Lower leg skin (tissue), 4 donors: ENCODE measurements at regions not wholly inside any gene's neighbourhood (a gene's known extent, or its start where the extent isn't known, plus 50 kb on each side); places are given as distances from the start of the nearest gene placed in this dataset.

Experiments used
- DNase-seq, 2 donors: peaks; one replicate each; pipeline ENCODE4 v3.0.0-alpha.2; 2019; ENCODE audit warnings: low spot score in 2 of 2
- H3K4me3 ChIP-seq: fragments of 200-600 bp; sonication (generic); 2 replicates; pipeline ENCODE4 v1.5.1; 2017; ENCODE audit warnings: mild to moderate bottlenecking, low read depth; ENCODE audit not compliant: poor library complexity, severe bottlenecking
- POLR2A ChIP-seq, 2 donors: fragments of 450-650 bp; IDR thresholded peaks; one replicate each; pipeline ENCODE4 v1.6.1; 2016 to 2017; ENCODE audit warnings: antibody characterized with exemption in 2 of 2, mild to moderate bottlenecking in 1 of 2, moderate library complexity in 1 of 2
- WGBS, 2 donors: methylation state at CpG; one replicate each; pipeline ENCODE4 v1.1.5; 2018; 5-methylcytosine and 5-hydroxymethylcytosine counted together
- intact Hi-C: fragments of 100-400 bp; cut with DNase I; formaldehyde crosslinking; loops from one replicate; pipeline ENCODE4 v1.15.0; 2023; ENCODE audit warnings: low total_unique reads
- TF ChIP-seq, protein P1 (sequence below), 3 donors: fragments of 450-650 bp; IDR thresholded peaks; one replicate each; pipeline ENCODE4 v1.5.1; 2016; ENCODE audit warnings: antibody characterized with exemption in 3 of 3, mild to moderate bottlenecking in 3 of 3, moderate library complexity in 2 of 3

DNA sequence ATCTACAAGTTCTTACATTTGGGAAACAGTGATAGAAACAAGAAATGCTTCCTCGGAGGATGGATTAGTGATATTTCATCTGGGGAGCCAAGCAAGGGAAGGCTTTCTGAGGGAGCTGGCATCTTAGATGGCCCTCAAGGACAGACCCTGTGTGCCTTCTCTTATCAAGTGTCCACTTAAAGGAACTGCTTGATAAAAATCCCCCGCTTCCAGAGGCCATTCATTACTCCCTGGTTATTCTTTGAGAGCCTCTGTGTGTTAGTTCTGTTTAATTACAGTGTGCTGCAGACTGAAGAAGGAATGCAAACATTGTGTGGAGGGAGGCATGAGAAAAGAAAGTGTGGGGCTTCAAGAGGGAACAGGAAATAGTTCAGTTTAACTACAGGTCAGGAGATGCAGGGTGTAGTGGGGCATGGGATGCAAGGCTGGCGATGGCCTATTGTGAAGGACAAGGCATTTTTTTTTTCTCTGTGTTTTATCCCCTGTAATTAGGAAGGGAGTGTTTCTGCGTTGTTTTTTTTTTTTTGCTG is 145.4 kb downstream of the SNX10 start:
- DNase-seq, result no peak
- H3K4me3 ChIP-seq, result no peak overlapping the region
- TF ChIP-seq, protein P1, sequence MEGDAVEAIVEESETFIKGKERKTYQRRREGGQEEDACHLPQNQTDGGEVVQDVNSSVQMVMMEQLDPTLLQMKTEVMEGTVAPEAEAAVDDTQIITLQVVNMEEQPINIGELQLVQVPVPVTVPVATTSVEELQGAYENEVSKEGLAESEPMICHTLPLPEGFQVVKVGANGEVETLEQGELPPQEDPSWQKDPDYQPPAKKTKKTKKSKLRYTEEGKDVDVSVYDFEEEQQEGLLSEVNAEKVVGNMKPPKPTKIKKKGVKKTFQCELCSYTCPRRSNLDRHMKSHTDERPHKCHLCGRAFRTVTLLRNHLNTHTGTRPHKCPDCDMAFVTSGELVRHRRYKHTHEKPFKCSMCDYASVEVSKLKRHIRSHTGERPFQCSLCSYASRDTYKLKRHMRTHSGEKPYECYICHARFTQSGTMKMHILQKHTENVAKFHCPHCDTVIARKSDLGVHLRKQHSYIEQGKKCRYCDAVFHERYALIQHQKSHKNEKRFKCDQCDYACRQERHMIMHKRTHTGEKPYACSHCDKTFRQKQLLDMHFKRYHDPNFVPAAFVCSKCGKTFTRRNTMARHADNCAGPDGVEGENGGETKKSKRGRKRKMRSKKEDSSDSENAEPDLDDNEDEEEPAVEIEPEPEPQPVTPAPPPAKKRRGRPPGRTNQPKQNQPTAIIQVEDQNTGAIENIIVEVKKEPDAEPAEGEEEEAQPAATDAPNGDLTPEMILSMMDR (IDR thresholded peaks at IDR 0.05), result no peak
- TF ChIP-seq POLR2A (IDR thresholded peaks at IDR 0.05), result no peak
- 80 to 88% methylated on average over 4 of the region's 4 CpGs for WGBS, 2 donors
- intact Hi-C loops, result no loop called here

DNA sequence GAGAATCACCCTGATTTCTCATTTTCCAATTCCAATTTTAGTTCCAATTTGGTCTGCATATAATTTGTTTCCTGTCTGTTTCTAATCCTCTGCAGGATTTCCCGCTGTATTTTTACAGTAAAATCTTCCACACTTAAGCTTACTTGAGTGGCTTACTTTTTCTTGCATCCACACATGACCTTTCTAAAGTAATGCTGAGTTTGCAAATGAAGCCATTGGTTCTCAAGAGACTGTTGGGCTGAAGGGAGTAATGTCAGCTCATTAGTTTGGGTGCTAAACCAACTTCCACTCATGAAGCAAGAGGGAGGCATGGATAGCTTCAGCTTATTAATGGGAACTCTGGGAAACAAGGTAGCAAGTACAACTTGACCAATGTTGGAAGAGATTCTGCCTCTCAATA is 146.4 kb downstream of the SNX10 start:
- 68 to 79% methylated on average over 1 of the region's 1 CpG for WGBS, 2 donors
- intact Hi-C loops, result no loop called here
- TF ChIP-seq, protein P1 (IDR thresholded peaks at IDR 0.05), result no peak
- TF ChIP-seq POLR2A (IDR thresholded peaks at IDR 0.05), result no peak
- DNase-seq, result no peak
- no peak overlapping the region for H3K4me3 ChIP-seq

DNA sequence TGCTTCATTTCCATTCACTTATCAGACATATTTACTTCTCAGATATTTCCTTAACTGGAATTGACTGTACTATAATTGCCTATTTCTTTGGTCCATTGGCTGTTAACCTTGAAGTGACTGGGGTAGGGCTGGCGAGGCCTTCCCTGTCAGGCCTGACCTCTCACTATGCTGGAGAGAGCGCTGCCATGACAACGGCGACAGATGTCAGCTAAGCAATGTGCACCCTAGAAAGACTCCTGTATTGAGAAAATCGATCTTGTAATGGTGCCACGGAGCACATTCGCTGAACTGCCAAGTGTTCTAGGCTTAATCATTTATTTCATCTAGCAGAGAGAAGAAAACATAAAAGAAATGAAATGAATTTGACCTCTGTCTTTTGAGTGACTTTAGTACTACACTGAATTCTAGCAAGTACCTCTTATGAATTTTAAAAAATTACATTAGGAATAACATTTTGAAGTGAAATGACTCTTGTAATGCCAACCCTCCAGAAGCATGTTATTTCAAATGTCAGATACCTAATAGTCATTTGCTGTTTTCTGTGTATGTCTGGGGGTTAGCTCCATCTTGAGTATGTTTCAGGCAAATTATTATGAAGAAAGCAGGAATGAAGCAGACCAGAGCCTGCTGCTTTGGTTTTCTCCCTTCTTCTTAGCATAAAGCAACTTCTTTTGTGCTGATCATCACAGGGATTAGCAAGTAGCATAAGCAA is 148.0 kb downstream of the SNX10 start:
- no peak overlapping the region for H3K4me3 ChIP-seq
- 89 to 91% methylated on average over 7 of the region's 7 CpGs for WGBS, 2 donors
- TF ChIP-seq, protein P1 (IDR thresholded peaks at IDR 0.05), result no peak
- TF ChIP-seq POLR2A (IDR thresholded peaks at IDR 0.05), result no peak
- intact Hi-C loops, result no loop called here
- DNase-seq, result no peak

DNA sequence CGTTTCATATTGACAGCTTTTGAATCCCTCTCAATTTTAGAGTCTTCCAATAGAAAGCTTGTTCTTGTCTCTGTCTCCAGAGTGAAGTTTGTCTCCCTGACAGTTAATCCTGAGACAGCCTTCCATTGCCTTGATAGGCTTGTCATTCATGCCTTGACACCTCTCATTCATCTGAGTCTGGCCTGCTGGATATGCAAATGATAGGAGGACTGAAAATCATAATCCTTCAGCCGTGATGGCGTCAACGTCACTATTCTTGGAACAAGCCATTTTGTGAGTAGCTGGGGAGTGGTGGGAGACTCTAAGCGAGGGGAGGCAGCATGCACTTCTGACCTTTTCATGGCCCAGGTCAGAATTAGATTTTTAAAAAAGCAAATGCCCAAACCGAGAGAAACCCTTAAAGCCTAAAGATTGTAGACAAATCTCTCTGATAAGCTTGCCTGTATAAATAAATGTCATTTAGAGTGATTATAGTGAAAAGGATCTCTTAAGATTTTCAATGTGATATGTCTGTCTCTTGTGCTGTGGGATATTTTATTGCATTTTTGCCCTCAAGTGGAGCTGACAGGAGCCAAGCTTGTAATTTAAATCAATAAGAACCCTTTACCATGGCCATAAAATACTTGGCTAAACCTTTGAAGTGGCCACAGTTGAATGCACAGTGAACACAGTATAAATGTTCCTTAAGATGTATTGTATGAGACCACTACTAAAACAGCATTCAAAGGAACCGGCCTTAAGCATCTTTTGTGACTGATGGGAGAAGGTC is 148.8 kb downstream of the SNX10 start:
- no peak for DNase-seq
- no peak overlapping the region for H3K4me3 ChIP-seq
- WGBS, 2 donors, result 88 to 91% methylated on average over 7 of the region's 7 CpGs
- intact Hi-C loops, result no loop called here
- TF ChIP-seq, protein P1 (IDR thresholded peaks at IDR 0.05), result no peak
- TF ChIP-seq POLR2A (IDR thresholded peaks at IDR 0.05), result no peak

DNA sequence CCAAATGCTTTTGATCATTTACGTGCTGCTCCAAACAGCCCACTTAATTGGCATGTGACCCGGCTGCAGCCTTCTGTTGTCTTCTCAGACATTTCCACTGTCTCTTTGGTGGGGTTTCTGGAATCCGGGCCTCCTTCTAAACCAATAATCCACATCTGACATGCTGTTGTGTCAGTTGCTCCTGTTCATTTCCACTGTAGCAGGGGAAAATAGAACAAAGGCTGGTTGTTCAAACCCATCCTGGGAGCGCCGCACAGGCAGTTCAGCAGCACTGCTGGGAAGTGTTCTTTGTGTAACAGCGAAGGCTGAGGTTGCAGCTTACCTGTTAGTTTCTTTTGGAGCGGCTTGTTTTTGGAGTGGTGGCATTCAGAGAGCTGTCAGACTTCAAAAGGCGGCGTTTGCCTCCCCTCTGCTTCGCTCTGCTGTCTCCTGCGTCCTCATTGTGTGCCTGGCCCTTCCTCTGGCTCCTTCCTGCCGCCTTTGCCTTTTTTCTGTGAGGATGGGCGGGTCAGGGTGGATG is 149.4 kb downstream of the SNX10 start:
- intact Hi-C loops, result no loop called here
- no peak overlapping the region for H3K4me3 ChIP-seq
- WGBS, 2 donors, result 77 to 95% methylated on average over 13 of the region's 13 CpGs
- DNase-seq, result no peak
- TF ChIP-seq POLR2A (IDR thresholded peaks at IDR 0.05), result no peak
- TF ChIP-seq, protein P1 (IDR thresholded peaks at IDR 0.05), result no peak
